Activated CD8-positive, alpha-beta memory T cell treated with anti-CD3 and anti-CD28 coated beads for 1 hour (primary cell): ENCODE measurements at regions not wholly inside any gene's neighbourhood (a gene's known extent, or its start where the extent isn't known, plus 50 kb on each side); places are given as distances from the start of the nearest gene placed in this dataset.
"Not testable (repeated sequence)": the region's sequence is repeated elsewhere in the genome, so short reads cannot be mapped to it uniquely, and the experiment has no call there.

Experiments
- DNase-seq, 2 donors: peaks; one replicate each; pipeline ENCODE4 v3.0.0-alpha.2; 2020; ENCODE audit warnings: low read depth in 1 of 2; ENCODE audit errors: extremely low read depth in 1 of 2

DNA sequence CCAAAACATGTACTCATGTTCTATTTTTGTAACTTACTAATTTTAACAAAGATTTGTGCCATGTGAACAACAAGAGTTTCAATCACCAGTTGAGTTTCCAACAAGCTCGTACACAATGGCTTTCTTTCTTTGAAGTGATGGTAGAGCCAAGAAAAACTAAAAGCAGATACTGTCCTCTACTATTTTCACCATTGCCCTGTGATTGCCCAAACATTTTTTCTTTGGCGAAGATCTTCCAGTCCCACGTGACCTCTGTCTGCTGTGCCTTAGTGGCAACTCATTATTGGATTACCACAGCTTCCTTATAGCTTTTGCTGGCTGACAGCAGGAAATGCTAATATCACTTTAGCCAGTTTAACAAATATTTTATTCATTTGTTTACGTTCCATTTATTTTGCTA is 1147.1 kb downstream of the STIM2 start:
- no peak for DNase-seq

DNA sequence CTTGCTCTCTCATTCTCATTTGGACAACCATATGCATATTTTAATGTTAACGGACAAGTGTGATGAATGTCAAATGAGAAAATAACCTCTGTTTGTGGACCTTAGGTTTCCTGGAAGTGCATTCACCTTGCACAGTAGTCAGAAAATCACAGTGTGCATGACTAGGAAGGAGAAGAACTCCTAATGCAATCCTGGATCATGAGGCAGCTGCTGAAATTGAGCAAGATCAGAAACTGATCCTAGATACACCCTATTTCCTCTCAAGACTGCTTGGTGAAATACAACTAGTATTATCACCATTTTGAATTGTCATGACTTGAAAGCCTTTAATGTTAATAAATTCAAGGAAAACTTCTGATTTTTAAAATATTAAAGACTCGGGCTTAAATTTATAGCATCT is 1148.9 kb downstream of the STIM2 start:
- no peak for DNase-seq

DNA sequence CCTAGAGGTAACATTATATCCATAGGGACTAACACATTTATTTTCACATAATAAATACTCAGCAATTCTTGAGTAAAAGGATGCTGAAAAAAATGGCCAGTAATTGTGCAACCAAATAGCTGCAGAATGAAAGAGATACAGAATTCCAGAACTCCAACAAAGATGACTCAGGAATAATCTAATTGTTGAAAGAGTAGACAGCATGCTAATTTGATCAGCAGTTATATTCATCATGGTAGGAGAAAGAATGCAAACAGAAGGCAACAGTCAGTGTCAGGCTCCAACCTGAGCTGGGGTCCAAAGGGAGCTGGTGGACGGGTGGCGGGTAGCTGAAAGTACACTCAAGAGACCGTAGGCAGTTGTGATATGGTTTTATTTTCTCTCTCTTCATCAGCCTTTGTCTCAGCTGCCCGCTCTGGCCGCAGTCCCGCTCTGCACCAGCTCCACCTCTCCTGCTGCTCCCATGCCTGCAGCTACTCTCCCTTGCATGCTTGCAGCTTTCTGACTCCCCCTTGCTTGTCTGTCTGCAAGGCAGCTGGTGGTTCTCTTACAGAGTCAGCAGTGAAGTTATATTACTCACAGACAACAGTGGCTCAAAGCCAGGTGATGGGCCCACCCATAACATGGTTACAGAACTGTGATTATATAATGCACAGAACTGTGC is 1150.1 kb downstream of the STIM2 start:
- no peak for DNase-seq

DNA sequence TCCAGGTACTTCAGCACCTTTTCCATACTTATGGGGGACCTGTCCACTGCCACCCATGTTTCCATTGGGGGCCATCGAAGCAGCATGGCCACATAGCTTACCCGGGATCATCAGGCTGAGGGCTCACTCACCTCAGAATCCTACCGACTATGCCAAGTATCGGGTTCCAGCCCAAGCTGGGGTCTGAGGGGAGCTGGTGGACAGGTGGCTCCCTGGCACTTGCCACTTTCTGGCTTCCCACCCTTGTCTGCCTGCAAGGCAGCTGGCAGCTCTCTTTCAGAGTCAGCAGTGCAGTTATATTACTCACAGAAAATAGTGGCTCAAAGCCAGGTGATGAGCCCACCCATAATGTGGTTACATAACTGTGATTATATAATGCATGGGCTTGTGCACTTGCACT is 1153.8 kb downstream of the STIM2 start:
- DNase-seq, result no peak

DNA sequence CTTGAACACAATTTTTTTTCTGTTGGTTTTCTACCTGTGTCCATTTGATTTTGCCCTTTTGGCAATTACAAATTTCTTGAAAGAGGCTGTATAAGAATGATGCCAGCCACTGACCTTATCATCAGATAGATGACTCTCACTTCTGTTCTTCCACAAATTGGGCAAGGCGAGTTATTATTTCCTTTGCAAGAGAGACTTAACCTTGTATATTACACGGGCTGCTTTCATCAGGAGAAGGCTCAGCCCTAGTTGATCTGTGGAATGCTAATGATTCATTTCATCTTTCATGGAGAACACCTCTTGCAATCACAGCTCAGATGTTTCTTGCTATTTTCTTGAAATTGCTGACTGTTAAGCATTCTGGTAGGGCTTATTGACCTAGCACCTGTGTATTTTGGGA is 1155.4 kb downstream of the STIM2 start:
- no peak for DNase-seq

DNA sequence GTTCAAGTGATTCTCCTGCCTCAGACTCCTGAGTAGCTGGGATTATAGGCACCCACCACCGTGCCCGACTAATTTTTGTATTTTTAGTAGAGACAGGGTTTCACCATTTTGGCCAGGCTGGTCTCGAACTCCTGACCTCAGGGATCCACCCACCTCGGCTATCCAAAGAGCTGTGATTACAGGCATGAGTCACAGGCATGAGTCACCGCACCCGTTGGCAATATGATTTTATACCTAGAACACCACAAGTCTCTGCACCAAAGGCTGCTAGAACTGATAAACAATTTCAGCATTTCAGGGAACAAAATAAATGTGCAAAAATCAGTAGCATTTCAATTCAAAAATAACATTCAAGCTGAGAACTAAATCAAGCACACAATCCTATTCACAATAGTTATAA is 1177.6 kb downstream of the STIM2 start:
- DNase-seq, result not testable (repeated sequence)

DNA sequence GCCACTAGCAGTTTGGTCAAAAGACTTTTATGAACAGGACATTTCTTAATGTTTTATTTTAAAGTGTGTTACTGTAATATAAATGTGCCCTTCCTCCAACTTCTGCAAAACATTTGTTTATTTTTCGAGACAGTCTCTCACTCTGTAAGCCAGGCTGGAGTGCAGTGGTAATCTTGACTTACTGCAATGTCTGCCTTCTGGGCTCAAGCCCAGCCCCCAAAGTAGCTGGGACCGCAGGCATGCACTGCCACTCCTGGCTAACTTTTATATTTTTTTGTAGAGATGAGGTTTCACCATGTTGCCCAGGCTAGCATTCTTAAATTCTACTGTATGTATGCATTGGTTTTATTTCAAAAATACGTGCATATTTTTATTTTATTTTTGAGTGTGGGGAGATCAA is 1201.9 kb downstream of the STIM2 start:
- DNase-seq, result no peak

DNA sequence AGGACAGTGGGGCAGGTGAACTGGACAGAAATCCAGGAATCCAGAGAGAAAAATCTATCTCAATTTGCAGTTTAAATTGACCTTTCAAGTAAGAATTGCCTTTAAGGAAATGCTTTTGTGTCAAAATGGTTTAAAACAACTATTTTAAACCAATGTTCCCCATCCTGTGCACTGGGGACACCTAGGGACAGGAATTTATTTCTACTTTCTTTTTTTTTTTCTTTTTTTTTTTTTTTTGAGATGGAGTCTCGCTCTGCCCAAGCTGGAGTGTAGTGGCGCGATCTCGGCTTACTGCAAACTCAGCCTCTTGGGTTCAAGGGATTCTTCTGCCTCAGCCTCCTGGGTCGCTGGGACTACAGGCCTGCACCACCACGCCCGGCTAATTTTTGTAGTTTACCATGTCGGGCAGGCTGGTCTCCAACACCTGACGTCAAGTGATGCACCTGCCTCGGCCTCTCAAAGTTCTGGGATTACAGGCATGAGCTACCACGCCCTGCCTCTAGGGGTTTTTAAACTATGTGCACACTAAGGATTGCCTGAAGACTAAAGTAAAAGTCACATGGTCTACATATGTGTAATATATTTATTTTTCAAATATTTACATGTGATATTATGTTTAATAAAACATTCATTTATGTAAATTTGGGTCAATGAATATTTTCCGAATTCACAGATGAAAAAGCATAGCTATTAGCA is 1213.4 kb downstream of the STIM2 start:
- DNase-seq, result no peak

DNA sequence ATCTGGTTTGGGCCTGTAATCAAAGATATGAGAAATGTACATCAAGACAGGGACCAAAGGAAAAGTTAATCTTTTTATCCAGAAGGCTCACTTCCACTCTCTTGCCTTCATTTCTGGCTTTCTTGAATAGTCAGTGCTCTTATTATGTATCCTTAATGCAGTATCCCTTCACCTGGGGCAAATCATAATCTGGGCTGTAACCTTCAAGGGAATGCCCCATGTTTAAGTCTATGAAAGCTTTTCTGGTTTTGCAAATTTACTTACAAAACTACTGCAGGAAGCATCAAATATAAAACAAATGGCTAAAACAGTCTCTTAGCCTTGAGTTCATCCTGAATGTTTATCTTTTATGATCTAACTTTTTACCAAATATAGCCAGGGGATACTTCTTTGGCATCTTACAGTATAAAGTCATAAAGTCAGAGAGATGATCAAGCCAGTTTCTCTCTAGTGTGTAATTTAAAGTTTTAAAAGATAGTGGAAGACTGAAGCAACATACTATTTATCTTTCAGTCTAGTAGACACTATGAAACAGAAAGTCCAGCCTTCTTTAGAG is 1214.8 kb downstream of the STIM2 start:
- DNase-seq, result no peak

DNA sequence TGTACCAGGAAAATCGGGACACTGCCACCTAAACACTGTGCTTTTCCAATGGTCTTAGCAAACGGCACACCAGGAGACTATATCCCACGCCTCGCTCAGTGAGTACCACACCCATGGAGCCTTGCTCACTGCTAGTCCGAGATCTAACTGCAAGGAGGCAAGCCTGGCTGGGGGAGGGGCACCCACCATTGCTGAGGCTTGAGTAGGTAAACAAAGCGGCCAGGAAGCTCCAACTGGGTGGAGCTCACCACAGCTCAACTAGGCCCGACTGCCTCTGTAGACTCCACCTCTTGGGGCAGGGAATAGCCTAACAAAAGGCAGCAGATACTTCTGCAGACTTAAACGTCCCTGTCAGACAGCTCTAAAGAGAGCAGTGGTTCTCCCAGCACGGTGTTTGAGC is 1216.6 kb downstream of the STIM2 start:
- DNase-seq, result not testable (repeated sequence)

DNA sequence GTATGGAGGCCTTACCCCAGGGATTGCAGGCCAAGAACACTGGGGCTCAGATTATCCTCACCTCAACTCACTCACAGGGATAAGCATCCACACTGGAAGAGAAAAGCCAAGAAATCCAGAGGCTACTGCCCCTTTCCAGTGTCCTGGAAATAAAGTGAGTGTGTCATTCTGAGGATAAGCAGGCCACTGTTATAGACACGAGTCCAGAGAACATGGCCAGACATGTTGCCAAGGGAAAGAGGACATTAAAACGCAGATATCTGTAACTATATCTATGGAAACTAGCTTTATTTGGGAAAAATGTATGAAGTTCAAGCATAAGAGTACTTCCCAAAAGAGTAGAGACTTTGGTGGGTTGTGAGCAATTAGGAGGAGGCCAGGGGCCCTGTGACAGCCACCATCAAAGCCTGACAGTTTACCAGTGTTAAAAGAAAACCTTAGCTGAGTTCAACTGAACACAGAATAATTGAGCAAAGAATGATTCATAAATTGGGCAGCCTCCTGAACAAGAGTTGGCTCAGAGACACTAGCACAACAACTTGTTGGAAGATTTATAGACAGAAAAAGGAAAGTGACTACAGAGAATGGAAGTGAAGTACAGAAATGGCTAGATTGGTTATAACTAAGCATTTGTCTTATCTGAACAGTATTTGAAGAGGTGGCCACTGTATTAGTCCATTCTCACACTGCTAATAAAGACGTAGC is 1222.2 kb downstream of the STIM2 start:
- DNase-seq, result no peak

DNA sequence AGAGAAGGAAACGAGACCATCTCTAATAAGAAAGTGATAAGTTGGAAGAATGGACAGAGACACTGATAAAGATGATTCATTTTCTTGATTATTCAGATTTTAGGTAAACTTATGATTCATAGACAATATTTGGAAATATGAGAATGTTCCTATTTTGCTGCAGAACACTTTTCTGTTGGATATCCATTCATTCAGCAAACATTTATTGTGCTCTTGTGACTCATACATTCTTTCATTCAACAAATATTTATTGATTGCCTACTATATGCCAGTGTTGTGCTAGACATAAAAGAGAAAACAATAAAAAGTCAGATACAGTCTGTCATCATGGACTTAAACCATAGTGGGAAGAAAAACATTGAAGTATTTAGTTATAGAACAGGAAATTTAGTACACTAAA is 1232.0 kb downstream of the STIM2 start:
- no peak for DNase-seq

DNA sequence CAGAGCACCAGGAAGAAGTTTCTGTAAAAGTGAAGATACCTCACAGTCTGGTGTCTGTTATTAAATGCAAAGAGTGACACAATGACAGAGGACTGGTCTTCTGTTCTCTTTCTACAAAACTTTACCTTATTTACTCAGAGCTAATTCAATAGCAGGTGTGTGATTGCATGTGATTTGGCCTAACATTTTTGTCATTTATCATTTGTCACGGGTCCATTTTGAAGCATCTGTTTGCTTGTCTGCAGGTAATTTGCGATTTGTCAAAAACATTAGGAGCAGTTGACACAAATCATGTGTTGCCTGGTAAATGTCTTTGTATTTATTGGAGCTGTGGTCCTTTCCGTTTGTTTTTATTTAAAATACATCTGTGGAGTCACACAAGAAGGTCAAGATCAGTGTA is 1232.4 kb downstream of the STIM2 start:
- DNase-seq, result no peak

DNA sequence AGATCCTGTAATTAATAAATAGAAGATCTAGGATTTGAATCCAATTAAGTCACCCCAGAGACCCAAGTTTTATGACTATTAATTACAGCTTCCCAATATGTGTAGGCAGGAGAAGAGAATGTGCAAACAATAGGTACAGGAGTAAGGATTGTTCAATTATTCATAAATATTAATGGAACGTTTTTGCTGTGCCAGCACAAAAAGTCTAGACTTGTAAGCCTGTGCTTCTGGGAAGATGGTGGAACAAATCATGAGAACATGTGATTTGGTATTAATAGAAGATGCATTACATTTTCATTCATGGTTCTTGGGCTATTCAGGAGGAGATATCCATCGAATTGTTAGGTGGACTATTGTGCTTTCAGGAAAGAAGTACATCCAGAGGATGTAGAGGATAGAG is 1240.9 kb downstream of the STIM2 start:
- DNase-seq, result no peak

DNA sequence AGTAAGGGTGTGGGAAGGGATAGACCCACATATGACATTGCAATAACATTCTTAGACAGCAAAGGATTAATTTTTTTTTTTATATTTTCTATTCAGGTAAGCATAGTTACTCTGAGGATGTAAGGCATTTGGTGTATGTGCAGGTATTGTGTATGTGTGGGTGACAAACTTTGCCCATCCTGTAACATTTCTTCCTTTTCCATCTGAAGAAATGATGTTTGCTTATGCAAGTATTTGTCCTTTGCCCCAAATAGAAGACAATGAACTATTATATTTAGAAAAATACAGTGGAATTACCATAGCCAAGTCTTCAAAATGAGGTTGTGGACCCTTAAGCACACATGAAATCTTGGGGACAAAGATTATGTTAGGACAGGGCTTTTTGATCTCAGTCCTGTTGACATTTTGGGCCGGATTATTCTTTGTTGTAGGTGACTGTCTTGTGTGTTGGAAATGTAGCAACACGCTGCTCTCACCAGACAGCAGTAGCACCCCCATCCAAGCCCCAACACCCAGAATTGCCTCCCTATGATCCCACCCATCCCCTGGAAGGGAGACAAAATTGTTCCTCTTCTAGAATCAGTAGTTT is 1244.7 kb downstream of the STIM2 start:
- DNase-seq, result no peak

DNA sequence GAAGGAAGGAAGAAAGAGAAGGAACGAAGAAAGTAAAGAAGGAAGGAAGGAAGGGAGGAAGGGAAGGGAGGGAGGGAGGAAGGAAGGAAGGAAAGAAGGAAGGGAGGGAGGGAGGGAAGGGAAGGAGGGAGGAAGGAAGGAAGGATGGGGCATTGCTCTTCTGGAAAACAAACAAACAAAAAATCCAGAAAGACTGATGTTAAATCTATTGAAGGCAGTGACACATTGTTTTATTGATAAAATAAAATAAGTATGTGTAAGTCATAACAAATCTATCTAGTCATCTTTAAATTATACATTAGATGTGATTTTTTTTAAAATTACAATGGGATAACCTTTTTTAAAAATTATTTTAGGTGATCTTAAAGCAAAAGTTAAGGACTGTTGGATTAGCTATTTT is 1245.5 kb downstream of the STIM2 start:
- no peak for DNase-seq

DNA sequence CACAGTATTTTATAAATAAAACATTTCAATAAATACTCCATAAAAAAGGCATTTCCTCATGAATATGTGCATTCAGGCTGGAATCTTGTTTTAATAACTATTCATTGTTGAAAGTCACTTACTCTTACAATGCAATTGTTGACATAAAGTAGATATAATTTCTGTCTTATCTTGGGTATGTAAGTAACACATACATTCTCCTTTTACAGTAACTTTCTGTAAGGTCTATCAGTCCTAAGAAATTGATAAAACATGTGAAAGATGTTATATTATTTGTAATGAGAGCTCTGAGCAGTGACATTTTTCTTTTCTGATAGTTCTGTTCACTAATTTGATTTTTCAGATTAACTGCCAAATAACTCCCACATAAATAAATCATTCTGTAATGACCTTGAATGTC is 1249.2 kb downstream of the STIM2 start:
- DNase-seq, result no peak

DNA sequence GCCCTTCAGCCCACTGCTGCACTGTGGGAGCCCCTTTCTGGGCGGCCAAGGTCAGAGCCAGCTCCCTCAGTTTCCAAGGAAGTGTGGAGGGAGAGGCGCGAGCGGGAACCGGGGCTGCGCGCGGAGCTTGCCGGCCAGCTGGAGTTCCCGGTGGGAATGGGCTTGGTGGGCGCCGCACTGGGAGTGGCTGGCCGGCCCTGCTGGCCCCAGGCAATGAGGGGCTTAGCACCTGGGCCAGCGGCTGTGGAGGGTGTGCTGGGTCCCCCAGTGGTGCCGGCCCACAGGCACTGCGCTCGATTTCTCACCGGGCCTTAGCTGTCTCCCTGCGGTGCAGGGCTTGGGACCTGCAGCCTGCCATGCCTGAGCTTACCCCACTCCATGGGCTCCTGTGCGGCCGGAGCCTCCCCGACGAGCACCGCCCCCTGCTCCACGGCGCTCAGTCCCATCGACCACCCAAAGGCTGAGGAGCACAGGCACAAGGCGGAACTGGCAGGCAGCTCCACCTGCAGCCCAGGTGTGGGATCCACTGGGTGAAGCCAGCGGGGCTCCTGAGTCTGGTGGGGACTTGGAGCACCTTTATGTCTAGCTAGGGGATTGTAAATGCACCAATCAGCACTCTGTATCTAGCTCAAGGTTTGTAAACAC is 1252.2 kb downstream of the STIM2 start:
- DNase-seq, result not testable (repeated sequence)

DNA sequence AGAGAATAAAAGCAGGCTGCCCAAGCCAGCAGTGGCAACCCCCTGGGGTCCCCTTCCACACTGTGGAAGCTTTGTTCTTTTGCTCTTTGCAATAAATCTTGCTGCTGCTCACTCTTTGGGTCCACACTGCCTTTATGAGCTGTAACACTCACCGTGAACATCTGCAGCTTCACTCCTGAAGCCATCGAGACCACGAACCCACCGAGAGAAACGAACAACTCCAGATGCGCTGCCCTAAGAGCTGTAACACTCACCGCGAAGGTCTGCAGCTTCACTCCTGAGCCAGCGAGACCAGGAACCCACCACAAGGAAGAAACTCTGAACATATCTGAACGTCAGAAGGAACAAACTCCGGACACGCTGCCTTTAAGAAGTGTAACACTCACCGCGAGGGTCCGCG is 1252.9 kb downstream of the STIM2 start:
- not testable (repeated sequence) for DNase-seq

DNA sequence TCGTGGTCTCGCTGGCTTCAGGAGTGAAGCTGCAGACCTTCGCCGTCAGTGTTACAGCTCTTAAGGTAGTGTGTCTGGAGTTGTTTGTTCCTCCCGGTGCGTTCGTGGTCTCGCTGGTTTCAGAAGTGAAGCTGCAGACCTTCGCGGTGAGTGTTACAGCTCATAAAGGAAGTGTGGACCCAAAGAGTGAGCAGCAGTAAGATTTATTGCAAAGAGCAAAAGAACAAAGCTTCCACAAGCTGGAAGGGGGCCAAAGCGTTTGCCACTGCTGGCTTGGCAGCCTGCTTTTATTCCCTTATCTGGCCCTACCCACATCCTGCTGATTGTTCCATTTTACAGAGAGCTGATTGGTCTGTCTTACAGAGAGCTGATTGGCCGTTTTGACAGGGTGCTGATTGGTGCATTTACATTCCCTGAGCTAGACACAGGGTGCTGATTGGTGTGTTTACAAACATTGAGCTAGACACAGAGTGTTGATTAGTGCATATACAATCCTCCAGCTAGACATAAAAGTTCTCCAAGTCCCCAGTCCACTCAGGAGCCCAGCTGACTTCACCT is 1256.0 kb downstream of the STIM2 start:
- DNase-seq, result not testable (repeated sequence)
